ENCODE measurements at regions not wholly inside any gene's neighbourhood (a gene's known extent, or its start where the extent isn't known, plus 50 kb on each side); places are given as distances from the start of the nearest gene placed in this dataset.
A peak's percentile ranks its signal among the peaks of the same experiment; 100 is the strongest.

GRCh38 chr6:47413752-47414422 lies 63.7 kb upstream of the CD2AP start (continued):
- TF ChIP-seq IRF2 (CRISPR knock-in tag; IDR thresholded peaks at IDR 0.05) (peak; percentile 63; the same call in 1 of the 2 replicates), JUND (CRISPR knock-in tag; IDR thresholded peaks at IDR 0.05) (no peak), UBTF (CRISPR knock-in tag; IDR thresholded peaks at IDR 0.05) (no peak), MED8 (CRISPR knock-in tag; IDR thresholded peaks at IDR 0.05; ENCODE audit: insufficient replicate concordance) (no peak), HNRNPH1 (optimal IDR thresholded peaks at IDR 0.05; ENCODE audit: low read depth, low read length) (no peak), DMTF1 (CRISPR knock-in tag; IDR thresholded peaks at IDR 0.05) (0 out of 2 replicates have a peak, but pooled peaks have one; percentile 44), FOSL2 (CRISPR knock-in tag; IDR thresholded peaks at IDR 0.05) (no peak), AGO1 (IDR thresholded peaks at IDR 0.05; ENCODE audit: low read depth, low read length, poor library complexity, severe bottlenecking) (no peak), ISL2 (CRISPR knock-in tag; IDR thresholded peaks at IDR 0.05) (no peak), ZBTB21 (CRISPR knock-in tag; IDR thresholded peaks at IDR 0.05) (no peak), SUZ12 (IDR thresholded peaks at IDR 0.05; ENCODE audit: low read depth, low read length) (no peak), WIZ (CRISPR knock-in tag; IDR thresholded peaks at IDR 0.05) (no peak), ZNF34 (CRISPR knock-in tag; IDR thresholded peaks at IDR 0.05; ENCODE audit: borderline replicate concordance) (no peak), ZNF720 (CRISPR knock-in tag; IDR thresholded peaks at IDR 0.05) (no peak), SOX6 (IDR thresholded peaks at IDR 0.05) (no peak), SOX6 (CRISPR knock-in tag; IDR thresholded peaks at IDR 0.05) (no peak), AGO2 (optimal IDR thresholded peaks at IDR 0.05; ENCODE audit: low read depth, low read length) (no peak), ZSCAN22 (CRISPR knock-in tag; IDR thresholded peaks at IDR 0.05) (no peak), ZNF550 (CRISPR knock-in tag; IDR thresholded peaks at IDR 0.05; ENCODE audit: borderline replicate concordance) (no peak), FLYWCH1 (CRISPR knock-in tag; IDR thresholded peaks at IDR 0.05) (no peak), ZBTB37 (CRISPR knock-in tag; IDR thresholded peaks at IDR 0.05) (no peak), POLR2AphosphoS5 (IDR thresholded peaks at IDR 0.05; ENCODE audit: low read depth, low read length) (no peak), TARDBP (CRISPR knock-in tag; IDR thresholded peaks at IDR 0.05) (peak; percentile 15; the same call in 1 of the 2 replicates), REL (CRISPR knock-in tag; conservative IDR thresholded peaks at IDR 0.05) (no peak)
- TF ChIP-seq, protein P1, sequence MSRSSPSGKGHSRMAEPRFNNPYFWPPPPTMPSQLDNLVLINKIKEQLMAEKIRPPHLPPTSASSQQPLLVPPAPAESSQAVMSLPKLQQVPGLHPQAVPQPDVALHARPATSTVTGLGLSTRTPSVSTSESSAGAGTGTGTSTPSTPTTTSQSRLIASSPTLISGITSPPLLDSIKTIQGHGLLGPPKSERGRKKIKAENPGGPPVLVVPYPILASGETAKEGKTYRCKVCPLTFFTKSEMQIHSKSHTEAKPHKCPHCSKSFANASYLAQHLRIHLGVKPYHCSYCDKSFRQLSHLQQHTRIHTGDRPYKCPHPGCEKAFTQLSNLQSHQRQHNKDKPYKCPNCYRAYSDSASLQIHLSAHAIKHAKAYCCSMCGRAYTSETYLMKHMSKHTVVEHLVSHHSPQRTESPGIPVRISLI (CRISPR knock-in tag; IDR thresholded peaks at IDR 0.05; ENCODE audit: borderline replicate concordance), result peak; percentile 33; the same call in 1 of the 2 replicates

Data from HepG2 (cell line).